Endodermal cell (in vitro differentiated cells): ENCODE measurements at regions not wholly inside any gene's neighbourhood (a gene's known extent, or its start where the extent isn't known, plus 50 kb on each side); places are given as distances from the start of the nearest gene placed in this dataset.

Experiments used
- DNase-seq: peaks from one replicate; pipeline ENCODE4 v3.0.0-alpha.2; 2017
- H3K27ac ChIP-seq: 2 replicates; pipeline ENCODE4 v1.5.1; 2013; ENCODE audit warnings: mild to moderate bottlenecking, low read depth, low read length, moderate library complexity
- H3K27me3 ChIP-seq: 2 replicates; pipeline ENCODE4 v1.6.1; 2013; ENCODE audit warnings: mild to moderate bottlenecking, low read length, moderate library complexity; ENCODE audit not compliant: insufficient read depth, control insufficient read depth, poor library complexity, severe bottlenecking
- H3K36me3 ChIP-seq: 2 replicates; pipeline ENCODE4 v1.7.0; 2013; ENCODE audit warnings: mild to moderate bottlenecking, low read length, moderate library complexity; ENCODE audit not compliant: control insufficient read depth, insufficient read depth
- H3K4me1 ChIP-seq: one replicate; pipeline ENCODE4 v1.7.0; 2013; ENCODE audit warnings: low read length; ENCODE audit not compliant: control insufficient read depth, insufficient read depth
- H3K4me3 ChIP-seq: 2 replicates; pipeline ENCODE4 v1.5.1; 2013; ENCODE audit warnings: mild to moderate bottlenecking, low read length, moderate library complexity
- H3K9ac ChIP-seq: 2 replicates; pipeline ENCODE4 v1.6.1; 2013; ENCODE audit warnings: mild to moderate bottlenecking, low read length, moderate library complexity; ENCODE audit not compliant: poor library complexity, severe bottlenecking; ENCODE audit errors: extremely low read depth
- H3K9me3 ChIP-seq: 2 replicates; pipeline ENCODE4 v1.6.1; 2013; ENCODE audit warnings: mild to moderate bottlenecking, low read length, moderate library complexity; ENCODE audit not compliant: control insufficient read depth
- H3K27ac Mint-ChIP-seq: 2 replicates; pipeline ENCODE4 v1.8.0; 2020; ENCODE audit warnings: mixed read lengths
- H3K27me3 Mint-ChIP-seq: 2 replicates; pipeline ENCODE4 v1.8.0; 2021; ENCODE audit warnings: mild to moderate bottlenecking, mixed read lengths; ENCODE audit not compliant: insufficient read depth
- H3K36me3 Mint-ChIP-seq: 2 replicates; pipeline ENCODE4 v1.8.0; 2020; ENCODE audit warnings: low read depth, mixed read lengths
- H3K4me1 Mint-ChIP-seq: 2 replicates; pipeline ENCODE4 v1.8.0; 2020; ENCODE audit warnings: mixed read lengths
- H3K4me3 Mint-ChIP-seq: 2 replicates; pipeline ENCODE4 v1.8.0; 2020; ENCODE audit warnings: mild to moderate bottlenecking, moderate library complexity, mixed read lengths
- H3K9me3 Mint-ChIP-seq: 2 replicates; pipeline ENCODE4 v1.8.0; 2020; ENCODE audit warnings: mild to moderate bottlenecking, mixed read lengths
- CTCF ChIP-seq: fragments of 200-600 bp; sonication (generic); conservative IDR thresholded peaks from 2 replicates; pipeline ENCODE4 v1.5.0; 2021; ENCODE audit warnings: antibody characterized with exemption, mild to moderate bottlenecking
- WGBS, 2 experiments: methylation state at CpG; one replicate each; pipeline versions ENCODE4 v1.1.5 to v1.1.7; 2013; ENCODE audit warnings: missing lambda C conversion rate in 2 of 2, mixed read lengths in 1 of 2; ENCODE audit not compliant: insufficient coverage in 1 of 2, insufficient read length in 1 of 2; 5-methylcytosine and 5-hydroxymethylcytosine counted together

- H3K9ac ChIP-seq, result no peak overlapping the region
- no peak for DNase-seq
- H3K27me3 Mint-ChIP-seq, result no peaks in the 10 kb centered on the region
- 89% methylated on average over 1 of the region's 1 CpG; no CpG with 5 or more reads in 1 of the 2 experiments for WGBS, 2 experiments
- H3K4me3 Mint-ChIP-seq, result no peak overlapping the region
- no peaks in the 10 kb centered on the region for H3K36me3 Mint-ChIP-seq
- no peaks in the 10 kb centered on the region for H3K27me3 ChIP-seq
- no peaks in the 10 kb centered on the region for H3K4me1 Mint-ChIP-seq
- H3K9me3 ChIP-seq, result no peaks in the 10 kb centered on the region
- TF ChIP-seq CTCF, result peak; percentile 54
- no peaks in the 10 kb centered on the region for H3K36me3 ChIP-seq
- H3K4me3 ChIP-seq, result no peak overlapping the region
- no peak overlapping the region for H3K27ac Mint-ChIP-seq
- H3K9me3 Mint-ChIP-seq, result no peaks in the 10 kb centered on the region
- no peak overlapping the region for H3K27ac ChIP-seq
- no peaks in the 10 kb centered on the region for H3K4me1 ChIP-seq
Observed at GRCh38 chrX:23079347-23079746, 79.6 kb downstream of the DDX53 start.

- Mint-ChIP-seq H3K27ac (no peak overlapping the region), H3K9me3 (peaks cover 5% of the 10 kb centered on the region), H3K27me3 (no peaks in the 10 kb centered on the region), H3K36me3 (no peaks in the 10 kb centered on the region), H3K4me1 (no peaks in the 10 kb centered on the region), H3K4me3 (no peak overlapping the region)
- Histone ChIP-seq H3K4me1 (no peaks in the 10 kb centered on the region), H3K4me3 (no peak overlapping the region), H3K27ac (no peak overlapping the region), H3K36me3 (no peaks in the 10 kb centered on the region), H3K9ac (no peak overlapping the region), H3K27me3 (no peaks in the 10 kb centered on the region), H3K9me3 (no peaks in the 10 kb centered on the region)
- TF ChIP-seq CTCF, result no peak
- DNase-seq, result no peak
- WGBS, 2 experiments, result 100% methylated on average over 3 of the region's 6 CpGs; no CpG with 5 or more reads in 1 of the 2 experiments
Observed at GRCh38 chrX:23100826-23101225, 101.1 kb downstream of the DDX53 start.

- TF ChIP-seq CTCF, result peak; percentile 63
- Histone ChIP-seq H3K36me3 (no peaks in the 10 kb centered on the region), H3K9ac (no peak overlapping the region), H3K4me3 (no peak overlapping the region), H3K27ac (no peak overlapping the region), H3K4me1 (no peaks in the 10 kb centered on the region), H3K27me3 (no peaks in the 10 kb centered on the region), H3K9me3 (no peaks in the 10 kb centered on the region)
- peaks cover 5% of the 10 kb centered on the region for H3K9me3 Mint-ChIP-seq
- 74% methylated on average over 4 of the region's 4 CpGs; no CpG with 5 or more reads in 1 of the 2 experiments for WGBS, 2 experiments
- no peaks in the 10 kb centered on the region for H3K4me1 Mint-ChIP-seq
- H3K4me3 Mint-ChIP-seq, result no peak overlapping the region
- no peaks in the 10 kb centered on the region for H3K27me3 Mint-ChIP-seq
- no peak overlapping the region for H3K27ac Mint-ChIP-seq
- no peak for DNase-seq
- H3K36me3 Mint-ChIP-seq, result no peaks in the 10 kb centered on the region
Observed at GRCh38 chrX:23103546-23103945, 103.8 kb downstream of the DDX53 start.
